GM23338 (cell line): ENCODE measurements at regions not wholly inside any gene's neighbourhood (a gene's known extent, or its start where the extent isn't known, plus 50 kb on each side); places are given as distances from the start of the nearest gene placed in this dataset.
A peak's percentile ranks its signal among the peaks of the same experiment; 100 is the strongest.

Experiments used
- ATAC-seq: fragments of 200-7000 bp; cut with Tn5 transposase; 3 replicates; pipeline ENCODE4 v1.9.1; 2020
- DNase-seq: peaks from one replicate; pipeline ENCODE4 v3.0.0-alpha.2; 2015; ENCODE audit warnings: low spot score
- H2AFZ ChIP-seq: fragments of 200-600 bp; sonication (generic); 2 replicates; pipeline ENCODE4 v1.8.0; 2016; ENCODE audit warnings: antibody characterized with exemption, mild to moderate bottlenecking, moderate library complexity
- H3F3A ChIP-seq: fragments of 200-600 bp; sonication (generic); replicated peaks from 2 replicates; pipeline ENCODE4 v1.8.0; 2017; ENCODE audit warnings: antibody characterized with exemption, mixed run types, low read depth
- H3K27ac ChIP-seq: fragments of 200-600 bp; sonication (generic); 2 replicates; pipeline ENCODE4 v1.6.1; 2016; ENCODE audit warnings: low read depth
- H3K27me3 ChIP-seq: fragments of 200-600 bp; sonication (generic); 2 replicates; pipeline ENCODE4 v1.8.0; 2016; ENCODE audit warnings: mild to moderate bottlenecking, mixed run types, moderate library complexity; ENCODE audit not compliant: insufficient read depth
- H3K36me3 ChIP-seq: fragments of 200-600 bp; sonication (generic); 2 replicates; pipeline ENCODE4 v1.8.0; 2016; ENCODE audit warnings: mild to moderate bottlenecking; ENCODE audit not compliant: insufficient read depth
- H3K4me1 ChIP-seq: fragments of 200-600 bp; sonication (generic); 2 replicates; pipeline ENCODE4 v1.8.0; 2016; ENCODE audit warnings: mild to moderate bottlenecking, moderate library complexity; ENCODE audit not compliant: insufficient read depth
- H3K4me2 ChIP-seq: fragments of 200-600 bp; sonication (generic); 2 replicates; pipeline ENCODE4 v1.7.1; 2017; ENCODE audit warnings: mixed run types
- H3K4me3 ChIP-seq: fragments of 200-600 bp; sonication (generic); 2 replicates; pipeline ENCODE4 v1.6.1; 2016; ENCODE audit warnings: mixed run types
- H3K79me2 ChIP-seq: fragments of 200-600 bp; sonication (generic); replicated peaks from 2 replicates; pipeline ENCODE4 v1.8.0; 2017; ENCODE audit warnings: mild to moderate bottlenecking; ENCODE audit not compliant: insufficient read depth
- H3K9me2 ChIP-seq: fragments of 200-600 bp; sonication (generic); 2 replicates; pipeline ENCODE4 v1.8.0; 2017; ENCODE audit not compliant: insufficient read depth
- H4K20me1 ChIP-seq: fragments of 200-600 bp; sonication (generic); replicated peaks from 2 replicates; pipeline ENCODE4 v1.8.0; 2017; ENCODE audit warnings: mild to moderate bottlenecking; ENCODE audit not compliant: insufficient read depth
- H3K27ac Mint-ChIP-seq: 2 replicates; pipeline ENCODE4 v1.8.0; 2020; ENCODE audit warnings: inconsistent platforms, mild to moderate bottlenecking, moderate library complexity, mixed read lengths
- H3K27me3 Mint-ChIP-seq: 3 replicates; pipeline ENCODE4 v1.8.0; 2022; ENCODE audit warnings: low read depth, mild to moderate bottlenecking, moderate library complexity, mixed read lengths, inconsistent platforms; ENCODE audit not compliant: insufficient read depth, poor library complexity
- H3K36me3 Mint-ChIP-seq: 3 replicates; pipeline ENCODE4 v1.8.0; 2021; ENCODE audit warnings: low read depth, mild to moderate bottlenecking, inconsistent platforms, moderate library complexity, mixed read lengths
- H3K4me1 Mint-ChIP-seq: 3 replicates; pipeline ENCODE4 v1.8.0; 2020; ENCODE audit warnings: mild to moderate bottlenecking, inconsistent platforms, mixed read lengths
- H3K4me3 Mint-ChIP-seq: 3 replicates; pipeline ENCODE4 v1.8.0; 2021; ENCODE audit warnings: moderate library complexity, mild to moderate bottlenecking, inconsistent platforms, mixed read lengths
- H3K9me3 Mint-ChIP-seq: 3 replicates; pipeline ENCODE4 v1.8.0; 2020; ENCODE audit warnings: moderate library complexity, mild to moderate bottlenecking, inconsistent platforms, mixed read lengths
- CREB1 ChIP-seq: fragments of 250-450 bp; sonication (Bioruptor Pico); IDR thresholded peaks from 2 replicates; pipeline ENCODE4 v1.5.0; 2020; ENCODE audit warnings: low read depth, mild to moderate bottlenecking, moderate library complexity
- EZH2 ChIP-seq: fragments of 200-600 bp; sonication (generic); IDR thresholded peaks from one replicate; pipeline ENCODE4 v1.8.0; 2017; ENCODE audit warnings: antibody characterized with exemption, mild to moderate bottlenecking, low read depth; ENCODE audit not compliant: unreplicated experiment
- EZH2phosphoT487 ChIP-seq: fragments of 200-600 bp; sonication (generic); IDR thresholded peaks from one replicate; pipeline ENCODE4 v1.8.1; 2018; ENCODE audit warnings: antibody characterized with exemption; ENCODE audit not compliant: unreplicated experiment
- JUNB ChIP-seq: IDR thresholded peaks from one replicate; pipeline ENCODE4 v1.6.1; 2016; ENCODE audit warnings: antibody characterized with exemption; ENCODE audit not compliant: unreplicated experiment
- NANOG ChIP-seq: IDR thresholded peaks from 2 replicates; pipeline ENCODE4 v1.6.1; 2016; ENCODE audit warnings: antibody characterized with exemption, borderline replicate concordance
- POLR2AphosphoS5 ChIP-seq: IDR thresholded peaks from 2 replicates; pipeline ENCODE4 v1.6.1; 2016; ENCODE audit warnings: antibody characterized with exemption, low read depth
- STAT1 ChIP-seq: IDR thresholded peaks from one replicate; pipeline ENCODE4 v1.6.1; 2016; ENCODE audit warnings: antibody characterized with exemption; ENCODE audit not compliant: unreplicated experiment
- ZNF114 ChIP-seq: fragments of 250-450 bp; sonication (Bioruptor Pico); IDR thresholded peaks from 2 replicates; pipeline ENCODE4 v1.5.0; 2020; ENCODE audit warnings: mild to moderate bottlenecking, moderate library complexity
- ZNF331 ChIP-seq: fragments of 250-450 bp; sonication (Bioruptor Pico); IDR thresholded peaks from 2 replicates; pipeline ENCODE4 v1.5.0; 2020; ENCODE audit warnings: low read depth, mild to moderate bottlenecking, moderate library complexity
- TF ChIP-seq, protein P1 (sequence below): fragments of 250-450 bp; sonication (Bioruptor Pico); IDR thresholded peaks from 2 replicates; pipeline ENCODE4 v1.5.0; 2020; ENCODE audit warnings: mild to moderate bottlenecking, moderate library complexity
- TF ChIP-seq, protein P2 (sequence below): IDR thresholded peaks from 2 replicates; pipeline ENCODE4 v1.6.1; 2016; ENCODE audit warnings: antibody characterized with exemption
- TF ChIP-seq, protein P3 (sequence below), 2 experiments: fragments of 200-600 bp in 1 of 2; sonication (generic) in 1 of 2; conservative IDR thresholded peaks; 2 replicates each; pipeline versions ENCODE4 v1.5.1 to v1.6.1; 2016 to 2017; ENCODE audit warnings: antibody characterized with exemption in 2 of 2, low read depth in 2 of 2, mild to moderate bottlenecking in 2 of 2, moderate library complexity in 1 of 2

DNA sequence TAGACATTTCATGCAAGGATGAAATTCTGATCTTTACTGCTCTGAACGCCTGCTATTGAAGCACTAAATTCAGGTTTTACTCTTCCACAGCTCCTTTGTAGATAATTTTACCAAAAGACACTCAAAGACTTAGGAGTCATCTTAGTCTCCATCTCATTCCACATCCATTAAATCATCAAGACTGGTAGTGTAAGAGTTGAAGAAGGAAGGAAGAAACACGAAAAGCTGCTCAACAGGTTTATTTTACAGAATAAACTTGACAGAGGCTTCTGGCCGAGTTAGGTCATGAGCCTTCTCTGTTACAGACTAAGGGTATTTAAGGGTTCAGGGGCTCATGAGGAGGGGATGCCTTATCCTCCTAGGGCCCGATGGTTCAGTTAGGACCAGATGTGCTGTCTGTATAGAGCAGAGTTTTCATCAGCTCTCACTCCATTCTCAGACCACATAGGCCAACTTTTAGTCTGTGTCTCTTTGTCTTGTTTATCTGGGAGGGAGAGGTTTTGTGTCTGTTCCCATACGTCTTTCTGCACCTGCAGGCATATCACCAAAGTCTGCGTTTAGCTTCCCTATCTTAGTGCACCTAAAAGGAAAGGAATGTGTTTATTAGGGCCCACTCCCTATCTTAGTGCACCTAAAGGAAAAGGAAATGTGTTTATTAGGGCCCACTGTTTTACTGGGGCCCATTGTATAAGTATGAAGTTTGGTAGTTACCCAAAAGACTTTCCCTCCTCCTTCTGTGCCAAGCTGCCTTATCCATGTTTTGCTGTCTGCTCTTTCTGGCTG, 57.4 kb upstream of the RGS18 start:
- Histone ChIP-seq H2AFZ (no peak overlapping the region), H3K27ac (no peak overlapping the region), H3K9me2 (peaks cover 3% of the 10 kb centered on the region; the same call in 1 of the 2 replicates), H3K27me3 (peaks cover 11% of the 10 kb centered on the region), H3K79me2 (no peaks in the 10 kb centered on the region), H3K4me3 (no peak overlapping the region), H3K36me3 (no peaks in the 10 kb centered on the region), H4K20me1 (no peaks in the 10 kb centered on the region), H3K4me1 (no peaks in the 10 kb centered on the region), H3F3A (no peaks in the 10 kb centered on the region), H3K4me2 (no peak overlapping the region)
- ATAC-seq (no peak), DNase-seq (peak; percentile 30)
- Mint-ChIP-seq H3K9me3 (peaks cover 2% of the 10 kb centered on the region; the same call in 1 of the 3 replicates), H3K27me3 (no peaks in the 10 kb centered on the region), H3K36me3 (no peaks in the 10 kb centered on the region), H3K4me3 (no peak overlapping the region), H3K4me1 (no peaks in the 10 kb centered on the region), H3K27ac (no peak overlapping the region)
- TF ChIP-seq ZNF114 (CRISPR knock-in tag) = no peak
- peak; percentile 41; the same call in 1 of the 2 replicates for TF ChIP-seq POLR2AphosphoS5

DNA sequence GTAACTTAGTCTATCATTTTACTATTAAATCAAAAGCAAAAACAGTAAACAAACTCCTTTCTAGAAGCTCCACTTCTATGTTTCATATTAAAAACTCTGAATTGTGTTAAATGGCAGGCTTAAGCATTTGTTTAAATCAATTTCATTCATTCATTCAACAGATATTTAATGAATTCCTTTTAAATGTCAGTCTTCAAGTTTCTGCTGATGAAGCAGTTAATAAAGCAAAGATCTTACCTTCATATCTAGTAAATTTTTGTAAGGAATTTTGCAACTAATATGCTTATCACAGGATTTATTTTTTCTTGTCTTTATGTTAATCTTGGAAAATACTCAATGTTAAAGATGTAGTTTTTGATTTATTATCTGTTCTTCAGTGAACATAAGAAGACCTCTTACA, 54.1 kb upstream of the RGS18 start:
- DNase-seq (no peak), ATAC-seq (no peak)
- Mint-ChIP-seq H3K27me3 (no peaks in the 10 kb centered on the region), H3K36me3 (no peaks in the 10 kb centered on the region), H3K4me1 (peaks cover 10% of the 10 kb centered on the region), H3K4me3 (no peak overlapping the region), H3K9me3 (peaks cover 2% of the 10 kb centered on the region; the same call in 1 of the 3 replicates), H3K27ac (no peak overlapping the region)
- no peaks in the 10 kb centered on the region for H4K20me1 ChIP-seq
- H3K27me3 ChIP-seq = peaks cover 11% of the 10 kb centered on the region
- TF ChIP-seq EZH2 (no peak), ZNF331 (CRISPR knock-in tag) (no peak), JUNB (no peak), STAT1 (no peak), CREB1 (CRISPR knock-in tag) (no peak), NANOG (no peak), POLR2AphosphoS5 (no peak), ZNF114 (CRISPR knock-in tag) (no peak), EZH2phosphoT487 (no peak)
- TF ChIP-seq, protein P1, sequence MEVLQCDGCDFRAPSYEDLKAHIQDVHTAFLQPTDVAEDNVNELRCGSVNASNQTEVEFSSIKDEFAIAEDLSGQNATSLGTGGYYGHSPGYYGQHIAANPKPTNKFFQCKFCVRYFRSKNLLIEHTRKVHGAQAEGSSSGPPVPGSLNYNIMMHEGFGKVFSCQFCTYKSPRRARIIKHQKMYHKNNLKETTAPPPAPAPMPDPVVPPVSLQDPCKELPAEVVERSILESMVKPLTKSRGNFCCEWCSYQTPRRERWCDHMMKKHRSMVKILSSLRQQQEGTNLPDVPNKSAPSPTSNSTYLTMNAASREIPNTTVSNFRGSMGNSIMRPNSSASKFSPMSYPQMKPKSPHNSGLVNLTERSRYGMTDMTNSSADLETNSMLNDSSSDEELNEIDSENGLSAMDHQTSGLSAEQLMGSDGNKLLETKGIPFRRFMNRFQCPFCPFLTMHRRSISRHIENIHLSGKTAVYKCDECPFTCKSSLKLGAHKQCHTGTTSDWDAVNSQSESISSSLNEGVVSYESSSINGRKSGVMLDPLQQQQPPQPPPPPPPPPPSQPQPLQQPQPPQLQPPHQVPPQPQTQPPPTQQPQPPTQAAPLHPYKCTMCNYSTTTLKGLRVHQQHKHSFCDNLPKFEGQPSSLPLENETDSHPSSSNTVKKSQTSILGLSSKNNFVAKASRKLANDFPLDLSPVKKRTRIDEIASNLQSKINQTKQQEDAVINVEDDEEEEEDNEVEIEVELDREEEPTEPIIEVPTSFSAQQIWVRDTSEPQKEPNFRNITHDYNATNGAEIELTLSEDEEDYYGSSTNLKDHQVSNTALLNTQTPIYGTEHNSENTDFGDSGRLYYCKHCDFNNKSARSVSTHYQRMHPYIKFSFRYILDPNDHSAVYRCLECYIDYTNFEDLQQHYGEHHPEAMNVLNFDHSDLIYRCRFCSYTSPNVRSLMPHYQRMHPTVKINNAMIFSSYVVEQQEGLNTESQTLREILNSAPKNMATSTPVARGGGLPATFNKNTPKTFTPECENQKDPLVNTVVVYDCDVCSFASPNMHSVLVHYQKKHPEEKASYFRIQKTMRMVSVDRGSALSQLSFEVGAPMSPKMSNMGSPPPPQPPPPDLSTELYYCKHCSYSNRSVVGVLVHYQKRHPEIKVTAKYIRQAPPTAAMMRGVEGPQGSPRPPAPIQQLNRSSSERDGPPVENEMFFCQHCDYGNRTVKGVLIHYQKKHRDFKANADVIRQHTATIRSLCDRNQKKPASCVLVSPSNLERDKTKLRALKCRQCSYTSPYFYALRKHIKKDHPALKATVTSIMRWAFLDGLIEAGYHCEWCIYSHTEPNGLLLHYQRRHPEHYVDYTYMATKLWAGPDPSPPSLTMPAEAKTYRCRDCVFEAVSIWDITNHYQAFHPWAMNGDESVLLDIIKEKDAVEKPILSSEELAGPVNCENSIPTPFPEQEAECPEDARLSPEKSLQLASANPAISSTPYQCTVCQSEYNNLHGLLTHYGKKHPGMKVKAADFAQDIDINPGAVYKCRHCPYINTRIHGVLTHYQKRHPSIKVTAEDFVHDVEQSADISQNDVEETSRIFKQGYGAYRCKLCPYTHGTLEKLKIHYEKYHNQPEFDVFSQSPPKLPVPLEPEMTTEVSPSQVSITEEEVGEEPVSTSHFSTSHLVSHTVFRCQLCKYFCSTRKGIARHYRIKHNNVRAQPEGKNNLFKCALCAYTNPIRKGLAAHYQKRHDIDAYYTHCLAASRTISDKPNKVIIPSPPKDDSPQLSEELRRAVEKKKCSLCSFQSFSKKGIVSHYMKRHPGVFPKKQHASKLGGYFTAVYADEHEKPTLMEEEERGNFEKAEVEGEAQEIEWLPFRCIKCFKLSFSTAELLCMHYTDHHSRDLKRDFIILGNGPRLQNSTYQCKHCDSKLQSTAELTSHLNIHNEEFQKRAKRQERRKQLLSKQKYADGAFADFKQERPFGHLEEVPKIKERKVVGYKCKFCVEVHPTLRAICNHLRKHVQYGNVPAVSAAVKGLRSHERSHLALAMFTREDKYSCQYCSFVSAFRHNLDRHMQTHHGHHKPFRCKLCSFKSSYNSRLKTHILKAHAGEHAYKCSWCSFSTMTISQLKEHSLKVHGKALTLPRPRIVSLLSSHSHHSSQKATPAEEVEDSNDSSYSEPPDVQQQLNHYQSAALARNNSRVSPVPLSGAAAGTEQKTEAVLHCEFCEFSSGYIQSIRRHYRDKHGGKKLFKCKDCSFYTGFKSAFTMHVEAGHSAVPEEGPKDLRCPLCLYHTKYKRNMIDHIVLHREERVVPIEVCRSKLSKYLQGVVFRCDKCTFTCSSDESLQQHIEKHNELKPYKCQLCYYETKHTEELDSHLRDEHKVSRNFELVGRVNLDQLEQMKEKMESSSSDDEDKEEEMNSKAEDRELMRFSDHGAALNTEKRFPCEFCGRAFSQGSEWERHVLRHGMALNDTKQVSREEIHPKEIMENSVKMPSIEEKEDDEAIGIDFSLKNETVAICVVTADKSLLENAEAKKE (CRISPR knock-in tag) = no peak
- TF ChIP-seq, protein P2, sequence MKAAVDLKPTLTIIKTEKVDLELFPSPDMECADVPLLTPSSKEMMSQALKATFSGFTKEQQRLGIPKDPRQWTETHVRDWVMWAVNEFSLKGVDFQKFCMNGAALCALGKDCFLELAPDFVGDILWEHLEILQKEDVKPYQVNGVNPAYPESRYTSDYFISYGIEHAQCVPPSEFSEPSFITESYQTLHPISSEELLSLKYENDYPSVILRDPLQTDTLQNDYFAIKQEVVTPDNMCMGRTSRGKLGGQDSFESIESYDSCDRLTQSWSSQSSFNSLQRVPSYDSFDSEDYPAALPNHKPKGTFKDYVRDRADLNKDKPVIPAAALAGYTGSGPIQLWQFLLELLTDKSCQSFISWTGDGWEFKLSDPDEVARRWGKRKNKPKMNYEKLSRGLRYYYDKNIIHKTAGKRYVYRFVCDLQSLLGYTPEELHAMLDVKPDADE = no peak
- TF ChIP-seq, protein P3, sequence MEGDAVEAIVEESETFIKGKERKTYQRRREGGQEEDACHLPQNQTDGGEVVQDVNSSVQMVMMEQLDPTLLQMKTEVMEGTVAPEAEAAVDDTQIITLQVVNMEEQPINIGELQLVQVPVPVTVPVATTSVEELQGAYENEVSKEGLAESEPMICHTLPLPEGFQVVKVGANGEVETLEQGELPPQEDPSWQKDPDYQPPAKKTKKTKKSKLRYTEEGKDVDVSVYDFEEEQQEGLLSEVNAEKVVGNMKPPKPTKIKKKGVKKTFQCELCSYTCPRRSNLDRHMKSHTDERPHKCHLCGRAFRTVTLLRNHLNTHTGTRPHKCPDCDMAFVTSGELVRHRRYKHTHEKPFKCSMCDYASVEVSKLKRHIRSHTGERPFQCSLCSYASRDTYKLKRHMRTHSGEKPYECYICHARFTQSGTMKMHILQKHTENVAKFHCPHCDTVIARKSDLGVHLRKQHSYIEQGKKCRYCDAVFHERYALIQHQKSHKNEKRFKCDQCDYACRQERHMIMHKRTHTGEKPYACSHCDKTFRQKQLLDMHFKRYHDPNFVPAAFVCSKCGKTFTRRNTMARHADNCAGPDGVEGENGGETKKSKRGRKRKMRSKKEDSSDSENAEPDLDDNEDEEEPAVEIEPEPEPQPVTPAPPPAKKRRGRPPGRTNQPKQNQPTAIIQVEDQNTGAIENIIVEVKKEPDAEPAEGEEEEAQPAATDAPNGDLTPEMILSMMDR (conservative IDR thresholded peaks at IDR 0.05; ENCODE audit: low read depth in 2 of 2) = no peak
- no peak overlapping the region for H3K27ac ChIP-seq
- no peaks in the 10 kb centered on the region for H3K36me3 ChIP-seq
- H3K79me2 ChIP-seq = no peaks in the 10 kb centered on the region
- H2AFZ ChIP-seq = no peak overlapping the region
- no peaks in the 10 kb centered on the region for H3F3A ChIP-seq
- H3K4me1 ChIP-seq = peaks cover 7% of the 10 kb centered on the region
- peaks cover 3% of the 10 kb centered on the region; the same call in 1 of the 2 replicates for H3K9me2 ChIP-seq
- H3K4me2 ChIP-seq = no peak overlapping the region
- H3K4me3 ChIP-seq = no peak overlapping the region
